BLaER1 treated with 17β-estradiol and CSF1 and Interleukin-3, amounts not matched to agents 10 nM and 100 nM (cell line): ENCODE measurements at regions not wholly inside any gene's neighbourhood (a gene's known extent, or its start where the extent isn't known, plus 50 kb on each side); places are given as distances from the start of the nearest gene placed in this dataset.
A peak's percentile ranks its signal among the peaks of the same experiment; 100 is the strongest.
"Not testable (repeated sequence)": the region's sequence is repeated elsewhere in the genome, so short reads cannot be mapped to it uniquely, and the experiment has no call there.

ENCODE experiments used
- H3K27ac ChIP-seq, 11 experiments: shearing (Covaris generic); formaldehyde crosslinking; 2 replicates each; pipeline ENCODE4 v1.8.1; 2022
- H3K27me3 ChIP-seq, 11 experiments: shearing (Covaris generic); formaldehyde crosslinking; 2 replicates each; pipeline ENCODE4 v1.8.1; 2022
- H3K36me3 ChIP-seq, 11 experiments: shearing (Covaris generic); formaldehyde crosslinking; 2 replicates each; pipeline ENCODE4 v1.8.1; 2022
- H3K4me1 ChIP-seq, 10 experiments: shearing (Covaris generic); formaldehyde crosslinking; 2 replicates each; pipeline ENCODE4 v1.8.1; 2022
- H3K4me2 ChIP-seq, 11 experiments: shearing (Covaris generic); formaldehyde crosslinking; 2 replicates each; pipeline ENCODE4 v1.8.1; 2022
- H3K4me3 ChIP-seq, 10 experiments: shearing (Covaris generic); formaldehyde crosslinking; 2 replicates each; pipeline ENCODE4 v1.8.1; 2022
- H3K9ac ChIP-seq, 11 experiments: shearing (Covaris generic); formaldehyde crosslinking; 2 replicates each; pipeline ENCODE4 v1.8.1; 2022
- H3K9me3 ChIP-seq, 11 experiments: shearing (Covaris generic); formaldehyde crosslinking; replicated peaks in 1 of 11; 2 replicates each; pipeline ENCODE4 v1.8.1; 2022
- H4K20me1 ChIP-seq, 11 experiments: shearing (Covaris generic); formaldehyde crosslinking; 2 replicates each; pipeline ENCODE4 v1.8.1; 2022
- Cebpa-rat ChIP-seq, 11 experiments: shearing (Covaris generic); IDR thresholded peaks; 2 replicates each; pipeline ENCODE4 v1.8.1; 2022

DNA sequence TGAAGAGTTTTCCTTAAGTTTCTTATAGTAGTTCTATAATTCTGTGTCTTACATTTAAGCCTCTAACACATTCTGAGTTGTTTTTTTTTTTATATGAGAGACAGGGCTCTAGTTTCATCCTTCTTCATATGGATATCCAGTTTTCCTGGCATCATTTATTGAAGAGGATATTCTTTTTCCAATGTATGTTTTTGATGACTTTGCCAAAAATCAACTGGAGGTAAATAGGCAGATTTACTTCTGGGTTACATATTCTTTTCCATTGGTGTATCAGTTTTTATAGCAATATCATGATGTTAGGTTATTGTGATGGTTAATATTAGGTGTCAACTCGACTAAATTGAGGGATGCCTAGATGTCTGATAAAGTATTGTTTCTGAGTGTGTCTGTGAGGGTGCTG lies 650.7 kb upstream of the GRID2 start:
- Histone ChIP-seq H3K4me2 (no peak overlapping the region), H3K9me3 (no peaks in the 10 kb centered on the region), H3K36me3 (no peaks in the 10 kb centered on the region), H3K4me3 (no peak overlapping the region), H3K27me3 (no peaks in the 10 kb centered on the region), H4K20me1 (no peaks in the 10 kb centered on the region; a peak in 1 of 22 replicates), H3K4me1 (no peaks in the 10 kb centered on the region), H3K9ac (no peak overlapping the region), H3K27ac (no peak overlapping the region)
- no peak for TF ChIP-seq Cebpa-rat (IDR thresholded peaks at IDR 0.05)

GRCh38 chr4:91681091-91681490 lies 622.7 kb upstream of the GRID2 start:
- Histone ChIP-seq H3K27ac (no peak overlapping the region), H3K9me3 (peaks cover 0 to 16% (median 5%) of the 10 kb centered on the region in 11 experiments; a peak in 9 of 22 replicates), H4K20me1 (no peaks in the 10 kb centered on the region), H3K4me2 (no peak overlapping the region), H3K4me1 (peaks cover 0 to 9% (median 7%) of the 10 kb centered on the region in 10 experiments; a peak in 13 of 20 replicates), H3K9ac (no peak overlapping the region), H3K36me3 (no peaks in the 10 kb centered on the region), H3K4me3 (no peak overlapping the region), H3K27me3 (no peaks in the 10 kb centered on the region)
- TF ChIP-seq Cebpa-rat (IDR thresholded peaks at IDR 0.05) = no peak

DNA sequence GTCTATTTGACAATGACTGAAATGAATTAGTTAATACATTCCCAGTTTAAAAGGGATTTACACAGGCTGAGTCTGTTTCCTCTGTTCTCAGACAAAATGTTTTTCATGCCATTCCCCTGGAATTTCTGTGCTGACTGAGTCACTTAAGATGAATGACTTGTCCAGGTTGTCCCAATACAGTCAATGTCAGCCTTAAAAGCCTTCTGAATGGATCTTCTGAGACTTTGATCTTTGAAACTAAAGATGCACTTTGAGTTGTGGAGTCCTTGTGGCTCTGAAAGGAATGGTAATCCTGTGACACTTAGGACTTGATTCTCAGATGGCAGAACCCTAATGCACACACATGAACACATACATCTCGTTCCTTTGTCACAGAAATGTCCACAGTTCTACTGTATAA lies 622.2 kb upstream of the GRID2 start:
- H3K36me3 ChIP-seq = no peaks in the 10 kb centered on the region
- no peaks in the 10 kb centered on the region for H3K27me3 ChIP-seq
- H3K9ac ChIP-seq = no peak overlapping the region
- TF ChIP-seq Cebpa-rat (IDR thresholded peaks at IDR 0.05) = no peak
- peaks cover 0 to 9% (median 7%) of the 10 kb centered on the region in 10 experiments; a peak in 13 of 20 replicates for H3K4me1 ChIP-seq
- peaks cover 0 to 16% (median 5%) of the 10 kb centered on the region in 11 experiments; a peak in 9 of 22 replicates for H3K9me3 ChIP-seq
- H4K20me1 ChIP-seq = no peaks in the 10 kb centered on the region
- H3K27ac ChIP-seq = no peak overlapping the region
- H3K4me3 ChIP-seq = no peak overlapping the region
- no peak overlapping the region for H3K4me2 ChIP-seq

DNA sequence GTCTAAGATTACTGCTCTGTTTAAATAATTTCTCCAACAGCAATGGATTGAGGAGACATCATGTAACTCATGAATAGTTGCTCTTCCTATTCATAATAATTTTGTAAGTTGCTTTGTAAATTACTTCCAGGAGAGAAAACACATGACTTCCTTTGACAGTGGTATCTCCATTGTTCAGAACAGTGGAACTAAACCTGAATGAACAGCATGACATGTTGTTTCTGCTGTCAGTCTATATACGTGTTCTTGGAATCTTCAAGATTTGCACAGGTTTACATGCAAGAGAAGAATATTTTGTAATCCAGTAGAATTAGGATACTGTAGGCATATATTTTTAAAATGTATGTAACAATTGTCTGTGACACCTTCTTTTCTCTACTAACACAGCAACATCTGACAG lies 618.8 kb upstream of the GRID2 start:
- Histone ChIP-seq H3K27ac (no peak overlapping the region), H3K9ac (no peak overlapping the region), H3K9me3 (no peaks in the 10 kb centered on the region), H4K20me1 (no peaks in the 10 kb centered on the region), H3K36me3 (no peaks in the 10 kb centered on the region), H3K4me3 (no peak overlapping the region), H3K27me3 (no peaks in the 10 kb centered on the region), H3K4me1 (peaks cover 0 to 8% (median 7%) of the 10 kb centered on the region in 10 experiments; a peak in 13 of 20 replicates), H3K4me2 (no peak overlapping the region)
- no peak for TF ChIP-seq Cebpa-rat (IDR thresholded peaks at IDR 0.05)

DNA sequence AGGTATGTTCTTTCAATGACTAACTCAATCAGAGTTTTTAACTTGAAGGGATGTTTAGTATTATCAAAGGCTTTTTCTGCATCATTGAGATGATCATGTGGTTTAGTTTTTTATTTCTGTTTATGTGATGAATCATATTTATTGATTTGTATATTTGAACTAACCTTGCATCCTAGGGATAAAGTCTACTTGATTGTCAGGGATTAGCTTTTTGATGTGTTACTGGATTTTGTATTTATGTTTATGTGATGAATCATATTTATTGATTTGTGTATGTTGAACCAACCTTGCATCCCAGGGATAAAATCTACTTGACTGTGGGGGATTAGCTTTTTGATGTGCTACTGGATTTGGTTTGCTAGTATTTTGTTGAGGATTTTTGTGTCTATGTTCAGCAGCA lies 615.4 kb upstream of the GRID2 start:
- no peak overlapping the region for H3K4me3 ChIP-seq
- no peaks in the 10 kb centered on the region for H3K36me3 ChIP-seq
- no peaks in the 10 kb centered on the region for H4K20me1 ChIP-seq
- H3K27me3 ChIP-seq = no peaks in the 10 kb centered on the region
- H3K4me2 ChIP-seq = no peak overlapping the region
- no peaks in the 10 kb centered on the region for H3K4me1 ChIP-seq
- no peak for TF ChIP-seq Cebpa-rat (IDR thresholded peaks at IDR 0.05)
- H3K9me3 ChIP-seq = no peaks in the 10 kb centered on the region; a peak in 1 of 22 replicates
- H3K9ac ChIP-seq = no peak overlapping the region
- no peak overlapping the region for H3K27ac ChIP-seq

DNA sequence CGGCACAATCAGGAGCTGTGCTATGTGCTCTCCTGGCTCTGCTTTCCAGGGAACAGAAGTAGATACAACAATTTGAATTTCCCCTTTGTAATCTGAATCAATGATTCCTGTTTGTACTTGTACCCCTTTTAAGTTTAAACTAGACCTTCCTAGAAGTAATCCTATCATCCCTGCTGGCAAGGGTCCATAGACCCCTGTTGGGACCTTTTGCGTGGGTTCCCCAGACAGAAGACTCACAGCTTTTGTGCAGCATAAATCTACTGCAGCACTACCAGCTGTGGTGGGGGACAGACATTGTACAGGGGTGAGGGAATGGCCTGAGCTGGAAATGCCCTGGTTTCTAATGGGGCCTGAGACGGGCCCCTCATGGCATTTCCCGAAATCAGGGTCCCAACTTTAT lies 604.1 kb upstream of the GRID2 start:
- H3K9ac ChIP-seq, H3K36me3 ChIP-seq, H3K4me2 ChIP-seq, H3K4me3 ChIP-seq, H3K4me1 ChIP-seq, H3K27me3 ChIP-seq, H4K20me1 ChIP-seq, H3K27ac ChIP-seq: not testable (repeated sequence)
- H3K9me3 ChIP-seq = peaks cover 0 to 10% (median 4%) of the 10 kb centered on the region in 11 experiments; a peak in 5 of 22 replicates

DNA sequence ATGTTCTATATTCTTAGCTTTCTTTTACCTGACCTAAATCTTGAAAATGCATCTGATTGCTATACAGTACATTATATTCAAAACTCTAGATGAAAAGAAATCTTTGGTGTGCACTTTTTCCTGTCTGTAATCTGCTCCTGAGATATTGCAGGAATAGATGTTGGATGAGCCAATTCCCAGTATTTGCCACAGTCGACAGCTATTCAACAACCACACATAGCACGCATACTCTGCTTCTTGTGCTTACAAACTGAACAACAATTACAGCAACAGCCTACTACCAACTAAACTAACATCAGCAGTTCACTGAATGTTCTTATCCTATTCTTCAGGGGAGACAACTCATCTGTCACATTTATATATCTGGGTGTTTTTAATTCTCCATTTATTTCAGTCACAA lies 573.9 kb upstream of the GRID2 start:
- no peak overlapping the region for H3K27ac ChIP-seq
- no peaks in the 10 kb centered on the region for H3K27me3 ChIP-seq
- no peaks in the 10 kb centered on the region for H4K20me1 ChIP-seq
- H3K9ac ChIP-seq = no peak overlapping the region
- no peak overlapping the region for H3K4me2 ChIP-seq
- H3K4me1 ChIP-seq = 0 out of 20 replicates have a peak, but pooled peaks cover 0 to 3% (median 0%) of the 10 kb centered on the region in 10 experiments
- TF ChIP-seq Cebpa-rat (IDR thresholded peaks at IDR 0.05) = no peak
- no peak overlapping the region for H3K4me3 ChIP-seq
- H3K9me3 ChIP-seq = no peaks in the 10 kb centered on the region
- no peaks in the 10 kb centered on the region for H3K36me3 ChIP-seq

DNA sequence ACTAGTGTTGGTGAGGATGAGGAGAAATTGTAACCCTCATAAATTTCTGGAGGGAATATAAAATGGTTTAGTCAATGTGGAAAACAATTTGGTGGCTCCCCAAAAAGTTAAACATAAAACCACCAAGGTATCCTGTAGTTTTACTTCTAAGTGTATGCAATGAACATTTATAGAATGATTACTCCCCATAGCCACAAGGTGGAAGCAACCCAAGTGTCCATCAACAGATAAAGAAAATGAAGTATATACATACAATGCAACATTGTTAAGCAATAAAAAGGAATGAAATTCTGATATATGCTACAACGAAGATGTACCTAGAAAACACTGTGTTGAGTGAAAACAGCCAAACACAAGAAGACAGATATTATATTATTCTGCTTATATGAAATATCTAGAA lies 569.1 kb upstream of the GRID2 start:
- H3K4me3 ChIP-seq = no peak overlapping the region
- H3K9ac ChIP-seq = no peak overlapping the region

GRCh38 chr4:91738831-91739230 lies 564.9 kb upstream of the GRID2 start:
- H4K20me1 ChIP-seq, H3K4me1 ChIP-seq, H3K4me3 ChIP-seq, H3K9me3 ChIP-seq, H3K27me3 ChIP-seq, H3K27ac ChIP-seq, H3K36me3 ChIP-seq, H3K9ac ChIP-seq: not testable (repeated sequence)
- peak in 9 of 11 experiments; percentile 24 to 71 (median 65); a peak in 12 of 22 replicates for TF ChIP-seq Cebpa-rat (IDR thresholded peaks at IDR 0.05)
- peak overlapping the region in 5 of 11 experiments; percentile 4 to 57 (median 49); a peak in 9 of 22 replicates for H3K4me2 ChIP-seq

More for the DNA sequence above, 569.1 kb upstream of the GRID2 start:
- H4K20me1 ChIP-seq = no peaks in the 10 kb centered on the region
- no peak for TF ChIP-seq Cebpa-rat (IDR thresholded peaks at IDR 0.05)
- H3K36me3 ChIP-seq = no peaks in the 10 kb centered on the region
- no peaks in the 10 kb centered on the region for H3K27me3 ChIP-seq
- no peak overlapping the region for H3K4me2 ChIP-seq
- H3K27ac ChIP-seq = no peak overlapping the region
- peaks cover 0 to 12% (median 4%) of the 10 kb centered on the region in 10 experiments; a peak in 10 of 20 replicates for H3K4me1 ChIP-seq
- no peaks in the 10 kb centered on the region for H3K9me3 ChIP-seq

DNA sequence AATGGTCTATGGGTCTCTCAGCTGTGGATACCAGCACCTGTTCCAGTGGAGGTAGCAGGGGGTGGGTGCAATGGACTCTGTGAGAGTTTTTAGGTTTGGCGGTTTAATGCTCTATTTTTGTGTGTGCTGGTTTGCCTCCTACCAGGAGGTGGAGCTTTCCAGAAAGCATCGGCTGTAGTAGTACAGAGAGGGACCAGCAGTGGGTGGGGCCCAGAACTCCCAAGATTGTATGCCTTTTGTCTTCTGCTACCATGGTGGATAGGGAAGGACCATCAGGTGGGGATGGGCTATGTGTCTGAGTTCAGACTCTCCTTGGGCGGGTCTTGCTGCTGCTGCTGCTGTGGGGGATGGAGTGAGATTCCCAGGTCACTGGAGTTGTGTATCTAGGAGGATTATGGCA lies 557.2 kb upstream of the GRID2 start:
- H4K20me1 ChIP-seq = no peaks in the 10 kb centered on the region
- H3K27ac ChIP-seq = no peak overlapping the region
- H3K4me3 ChIP-seq = no peak overlapping the region
- H3K27me3 ChIP-seq = no peaks in the 10 kb centered on the region
- no peaks in the 10 kb centered on the region for H3K9me3 ChIP-seq
- TF ChIP-seq Cebpa-rat (IDR thresholded peaks at IDR 0.05) = no peak
- no peaks in the 10 kb centered on the region for H3K36me3 ChIP-seq
- no peak overlapping the region for H3K4me2 ChIP-seq
- no peak overlapping the region for H3K9ac ChIP-seq
- H3K4me1 ChIP-seq = no peaks in the 10 kb centered on the region
